ENCODE measurements at regions not wholly inside any gene's neighbourhood (a gene's known extent, or its start where the extent isn't known, plus 50 kb on each side); places are given as distances from the start of the nearest gene placed in this dataset.

DNA sequence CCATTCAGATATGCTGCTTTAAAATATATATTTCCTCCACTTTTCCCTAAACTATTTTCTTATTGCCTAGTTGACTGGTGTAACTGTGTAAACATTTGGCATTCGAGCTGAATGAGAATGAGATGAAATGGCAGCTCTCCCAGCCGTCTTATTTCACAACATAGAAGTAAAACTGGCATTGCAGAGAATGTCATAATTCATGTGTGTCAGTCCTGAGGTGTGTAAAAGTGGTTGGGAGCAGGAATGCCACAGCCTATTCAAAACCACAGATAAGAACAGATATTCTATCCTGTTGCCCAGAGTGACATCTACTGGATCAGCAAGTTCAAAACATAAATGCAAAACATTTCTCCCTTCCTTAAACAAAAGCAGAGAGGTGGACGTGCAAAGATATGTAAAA is 565.5 kb upstream of the CHAC2 start:
- TF ChIP-seq, protein P1, sequence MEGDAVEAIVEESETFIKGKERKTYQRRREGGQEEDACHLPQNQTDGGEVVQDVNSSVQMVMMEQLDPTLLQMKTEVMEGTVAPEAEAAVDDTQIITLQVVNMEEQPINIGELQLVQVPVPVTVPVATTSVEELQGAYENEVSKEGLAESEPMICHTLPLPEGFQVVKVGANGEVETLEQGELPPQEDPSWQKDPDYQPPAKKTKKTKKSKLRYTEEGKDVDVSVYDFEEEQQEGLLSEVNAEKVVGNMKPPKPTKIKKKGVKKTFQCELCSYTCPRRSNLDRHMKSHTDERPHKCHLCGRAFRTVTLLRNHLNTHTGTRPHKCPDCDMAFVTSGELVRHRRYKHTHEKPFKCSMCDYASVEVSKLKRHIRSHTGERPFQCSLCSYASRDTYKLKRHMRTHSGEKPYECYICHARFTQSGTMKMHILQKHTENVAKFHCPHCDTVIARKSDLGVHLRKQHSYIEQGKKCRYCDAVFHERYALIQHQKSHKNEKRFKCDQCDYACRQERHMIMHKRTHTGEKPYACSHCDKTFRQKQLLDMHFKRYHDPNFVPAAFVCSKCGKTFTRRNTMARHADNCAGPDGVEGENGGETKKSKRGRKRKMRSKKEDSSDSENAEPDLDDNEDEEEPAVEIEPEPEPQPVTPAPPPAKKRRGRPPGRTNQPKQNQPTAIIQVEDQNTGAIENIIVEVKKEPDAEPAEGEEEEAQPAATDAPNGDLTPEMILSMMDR (IDR thresholded peaks at IDR 0.05; ENCODE audit: insufficient read depth, low read length, poor library complexity, severe bottlenecking): no peak
- no peak for TF ChIP-seq EZH2phosphoT487 (conservative IDR thresholded peaks at IDR 0.05; ENCODE audit: low read length)

All from SU-DHL-6 (cell line).